GM13976 (cell line): ENCODE measurements at regions not wholly inside any gene's neighbourhood (a gene's known extent, or its start where the extent isn't known, plus 50 kb on each side); places are given as distances from the start of the nearest gene placed in this dataset.

Experiments used
- DNase-seq: peaks from one replicate; pipeline ENCODE4 v3.0.0; 2012; ENCODE audit warnings: low spot score
- CTCF ChIP-seq: IDR thresholded peaks from 2 replicates; pipeline ENCODE4 v1.5.1; 2012; ENCODE audit warnings: borderline replicate concordance, mild to moderate bottlenecking; ENCODE audit not compliant: insufficient read depth; ENCODE audit errors: extremely low read depth, missing control alignments, control extremely low read depth
- in situ Hi-C: fragments of 300-500 bp; cut with MboI; formaldehyde crosslinking; loops from one replicate; pipeline ENCODE4 v1.12.0; 2022; ENCODE audit warnings: low sequenced_read_pairs, mixed read lengths, inconsistent platforms; ENCODE audit not compliant: unreplicated experiment

- in situ Hi-C loops = loop anchor here (10.0 kb wide), 1 partner anchor 730 kb away; no protein-coding TSS in a partner anchor
- DNase-seq = no peak
- no peak for TF ChIP-seq CTCF
Observed at GRCh38 chr2:236345081-236345714, 81.0 kb upstream of the ASB18 start.

- in situ Hi-C loops = loop anchor here (10.0 kb wide), 1 partner anchor 728 kb away; no protein-coding TSS in a partner anchor
- no peak for TF ChIP-seq CTCF
- DNase-seq = no peak
Observed at GRCh38 chr2:236346366-236346765, 82.2 kb upstream of the ASB18 start.

GRCh38 chr2:236348279-236348678 lies 84.1 kb upstream of the ASB18 start:
- DNase-seq = no peak
- in situ Hi-C loops = loop anchor here (10.0 kb wide), 1 partner anchor 727 kb away; no protein-coding TSS in a partner anchor
- TF ChIP-seq CTCF = no peak

- no peak for TF ChIP-seq CTCF
- in situ Hi-C loops = loop anchor here (10.0 kb wide), 1 partner anchor 726 kb away; no protein-coding TSS in a partner anchor
- DNase-seq = no peak
Observed at GRCh38 chr2:236348976-236349375, 84.8 kb upstream of the ASB18 start.

GRCh38 chr2:236350426-236350825 lies 86.2 kb upstream of the ASB18 start:
- DNase-seq = no peak
- TF ChIP-seq CTCF = no peak
- in situ Hi-C loops = no loop called here

GRCh38 chr2:236351966-236352525 lies 87.8 kb upstream of the ASB18 start:
- in situ Hi-C loops = no loop called here
- no peak for DNase-seq
- TF ChIP-seq CTCF = no peak
